GM12878 (cell line): ENCODE measurements at regions not wholly inside any gene's neighbourhood (a gene's known extent, or its start where the extent isn't known, plus 50 kb on each side); places are given as distances from the start of the nearest gene placed in this dataset. TPM values are rescaled to one million over a fixed set of nuclear protein-coding genes. Genes with fewer than 3 reads are reported as not detected.

Experiments used
- CREM ChIP-seq: IDR thresholded peaks from 2 replicates; pipeline ENCODE4 v1.6.1; 2014; ENCODE audit warnings: antibody characterized with exemption, low read depth
- LARP7 ChIP-seq: fragments of 450-650 bp; IDR thresholded peaks from 2 replicates; pipeline ENCODE4 v1.6.1; 2017; ENCODE audit warnings: mild to moderate bottlenecking
- MXI1 ChIP-seq: fragments of 150-350 bp; IDR thresholded peaks from 2 replicates; pipeline ENCODE4 v1.6.1; 2011; ENCODE audit warnings: low read depth, mild to moderate bottlenecking, inconsistent platforms, low read length, improper control_type of control experiment
- RB1 ChIP-seq: fragments of 450-650 bp; formaldehyde crosslinking; IDR thresholded peaks from 2 replicates; pipeline ENCODE4 v1.6.1; 2017; ENCODE audit warnings: mild to moderate bottlenecking, borderline replicate concordance
- SREBF2 ChIP-seq: IDR thresholded peaks from 2 replicates; pipeline ENCODE4 v1.6.1; 2012; ENCODE audit warnings: mild to moderate bottlenecking, low read length
- STAT3 ChIP-seq: IDR thresholded peaks from 2 replicates; pipeline ENCODE4 v1.6.1; 2011; ENCODE audit warnings: low read depth, low read length, improper control_type of control experiment
- ZNF384 ChIP-seq: IDR thresholded peaks from 2 replicates; pipeline ENCODE4 v1.6.1; 2012; ENCODE audit warnings: low read depth, mild to moderate bottlenecking, low read length, improper control_type of control experiment, borderline replicate concordance
- small RNA-seq: library from RNA; depleted of rRNA; stranded (forward); fragments of <200 nt; gene quantifications from one replicate; pipeline ENCODE3, GENCODE V24; 2014
- TF ChIP-seq, protein P1 (sequence below): fragments of 450-650 bp; formaldehyde crosslinking; IDR thresholded peaks from 2 replicates; pipeline ENCODE4 v1.4.0; 2020; ENCODE audit warnings: mild to moderate bottlenecking, moderate library complexity
- TF ChIP-seq, protein P2 (sequence below): fragments of 450-650 bp; conservative IDR thresholded peaks from 2 replicates; pipeline ENCODE4 v1.6.1; 2017; ENCODE audit warnings: mild to moderate bottlenecking, moderate library complexity
- TF ChIP-seq, protein P3 (sequence below): IDR thresholded peaks from 2 replicates; pipeline ENCODE4 v1.6.1; 2011; ENCODE audit warnings: low read depth, mild to moderate bottlenecking, low read length, moderate library complexity, borderline replicate concordance; ENCODE audit errors: extremely low read depth

DNA sequence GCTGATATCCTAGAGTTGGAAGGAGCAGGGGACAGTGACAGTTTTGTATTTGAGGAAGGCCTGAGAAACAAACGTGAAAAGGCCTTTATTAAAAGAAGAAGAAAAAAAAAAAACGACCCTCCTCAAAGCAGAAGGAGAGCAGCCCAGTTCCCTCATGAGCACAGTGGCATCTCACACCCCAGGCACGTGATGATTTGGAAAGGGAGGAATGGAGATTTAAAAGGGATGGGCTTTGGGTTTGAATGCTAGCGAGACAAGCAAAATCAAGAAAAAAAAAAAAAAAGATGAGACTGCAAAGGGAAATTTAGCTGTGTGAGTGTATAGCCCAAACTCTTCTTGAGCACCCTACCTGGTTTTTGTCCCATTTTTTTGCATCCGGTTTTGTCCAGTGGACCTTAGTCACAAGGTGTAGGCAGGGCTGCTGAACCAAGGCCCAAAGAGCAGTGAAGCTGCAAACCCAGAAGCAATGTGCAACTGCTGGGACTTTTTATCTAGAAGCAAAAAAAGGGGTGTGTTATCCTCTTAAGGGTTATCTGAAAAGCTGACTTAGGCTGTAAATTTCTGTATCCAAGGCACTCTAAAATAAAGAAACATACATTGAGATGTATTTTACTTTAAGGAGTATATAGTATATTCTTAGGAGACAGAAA, 54.5 kb upstream of the RREB1 start (continued):
- TF ChIP-seq, protein P1, sequence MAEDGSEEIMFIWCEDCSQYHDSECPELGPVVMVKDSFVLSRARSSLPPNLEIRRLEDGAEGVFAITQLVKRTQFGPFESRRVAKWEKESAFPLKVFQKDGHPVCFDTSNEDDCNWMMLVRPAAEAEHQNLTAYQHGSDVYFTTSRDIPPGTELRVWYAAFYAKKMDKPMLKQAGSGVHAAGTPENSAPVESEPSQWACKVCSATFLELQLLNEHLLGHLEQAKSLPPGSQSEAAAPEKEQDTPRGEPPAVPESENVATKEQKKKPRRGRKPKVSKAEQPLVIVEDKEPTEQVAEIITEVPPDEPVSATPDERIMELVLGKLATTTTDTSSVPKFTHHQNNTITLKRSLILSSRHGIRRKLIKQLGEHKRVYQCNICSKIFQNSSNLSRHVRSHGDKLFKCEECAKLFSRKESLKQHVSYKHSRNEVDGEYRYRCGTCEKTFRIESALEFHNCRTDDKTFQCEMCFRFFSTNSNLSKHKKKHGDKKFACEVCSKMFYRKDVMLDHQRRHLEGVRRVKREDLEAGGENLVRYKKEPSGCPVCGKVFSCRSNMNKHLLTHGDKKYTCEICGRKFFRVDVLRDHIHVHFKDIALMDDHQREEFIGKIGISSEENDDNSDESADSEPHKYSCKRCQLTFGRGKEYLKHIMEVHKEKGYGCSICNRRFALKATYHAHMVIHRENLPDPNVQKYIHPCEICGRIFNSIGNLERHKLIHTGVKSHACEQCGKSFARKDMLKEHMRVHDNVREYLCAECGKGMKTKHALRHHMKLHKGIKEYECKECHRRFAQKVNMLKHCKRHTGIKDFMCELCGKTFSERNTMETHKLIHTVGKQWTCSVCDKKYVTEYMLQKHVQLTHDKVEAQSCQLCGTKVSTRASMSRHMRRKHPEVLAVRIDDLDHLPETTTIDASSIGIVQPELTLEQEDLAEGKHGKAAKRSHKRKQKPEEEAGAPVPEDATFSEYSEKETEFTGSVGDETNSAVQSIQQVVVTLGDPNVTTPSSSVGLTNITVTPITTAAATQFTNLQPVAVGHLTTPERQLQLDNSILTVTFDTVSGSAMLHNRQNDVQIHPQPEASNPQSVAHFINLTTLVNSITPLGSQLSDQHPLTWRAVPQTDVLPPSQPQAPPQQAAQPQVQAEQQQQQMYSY (CRISPR knock-in tag) = no peak
- TF ChIP-seq STAT3 (no peak), LARP7 (no peak), SREBF2 (no peak), RB1 (no peak), MXI1 (no peak), ZNF384 (no peak), CREM (no peak)
- TF ChIP-seq, protein P2, sequence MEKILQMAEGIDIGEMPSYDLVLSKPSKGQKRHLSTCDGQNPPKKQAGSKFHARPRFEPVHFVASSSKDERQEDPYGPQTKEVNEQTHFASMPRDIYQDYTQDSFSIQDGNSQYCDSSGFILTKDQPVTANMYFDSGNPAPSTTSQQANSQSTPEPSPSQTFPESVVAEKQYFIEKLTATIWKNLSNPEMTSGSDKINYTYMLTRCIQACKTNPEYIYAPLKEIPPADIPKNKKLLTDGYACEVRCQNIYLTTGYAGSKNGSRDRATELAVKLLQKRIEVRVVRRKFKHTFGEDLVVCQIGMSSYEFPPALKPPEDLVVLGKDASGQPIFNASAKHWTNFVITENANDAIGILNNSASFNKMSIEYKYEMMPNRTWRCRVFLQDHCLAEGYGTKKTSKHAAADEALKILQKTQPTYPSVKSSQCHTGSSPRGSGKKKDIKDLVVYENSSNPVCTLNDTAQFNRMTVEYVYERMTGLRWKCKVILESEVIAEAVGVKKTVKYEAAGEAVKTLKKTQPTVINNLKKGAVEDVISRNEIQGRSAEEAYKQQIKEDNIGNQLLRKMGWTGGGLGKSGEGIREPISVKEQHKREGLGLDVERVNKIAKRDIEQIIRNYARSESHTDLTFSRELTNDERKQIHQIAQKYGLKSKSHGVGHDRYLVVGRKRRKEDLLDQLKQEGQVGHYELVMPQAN = no peak
- TF ChIP-seq, protein P3, sequence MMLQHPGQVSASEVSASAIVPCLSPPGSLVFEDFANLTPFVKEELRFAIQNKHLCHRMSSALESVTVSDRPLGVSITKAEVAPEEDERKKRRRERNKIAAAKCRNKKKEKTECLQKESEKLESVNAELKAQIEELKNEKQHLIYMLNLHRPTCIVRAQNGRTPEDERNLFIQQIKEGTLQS = no peak

Small RNAs in the stretch of these regions (small RNA-seq; reads per million reads assigned to genes)
- not detected for gene RN7SL554P
